ENCODE measurements at regions not wholly inside any gene's neighbourhood (a gene's known extent, or its start where the extent isn't known, plus 50 kb on each side); places are given as distances from the start of the nearest gene placed in this dataset.
A peak's percentile ranks its signal among the peaks of the same experiment; 100 is the strongest.
"Not testable (repeated sequence)": the region's sequence is repeated elsewhere in the genome, so short reads cannot be mapped to it uniquely, and the experiment has no call there.

- H3K4me1 ChIP-seq (ENCODE audit: control insufficient read depth in 5 of 5, insufficient read depth in 5 of 5, low read length in 5 of 5) = peaks cover 0 to 16% (median 0%) of the 10 kb centered on the region in 5 donors
- H3K9ac ChIP-seq (ENCODE audit: low read length in 5 of 5) = no peak overlapping the region
- H3K27me3 ChIP-seq (ENCODE audit: control insufficient read depth in 5 of 5, insufficient read depth in 4 of 5, low read length in 5 of 5) = no peaks in the 10 kb centered on the region
- no peak overlapping the region for H3K27ac ChIP-seq (ENCODE audit: low read depth, low read length)
- H3K4me3 ChIP-seq (ENCODE audit: low read depth in 1 of 5, low read length in 5 of 5) = no peak overlapping the region
- no peaks in the 10 kb centered on the region for H3K36me3 ChIP-seq (ENCODE audit: control insufficient read depth in 5 of 5, insufficient read depth in 5 of 5, low read length in 5 of 5)
- H3K9me3 ChIP-seq (ENCODE audit: control insufficient read depth in 5 of 5, low read length in 5 of 5) = no peaks in the 10 kb centered on the region
Observed at GRCh38 chr9:73095425-73095824, 56.2 kb upstream of the ANXA1 start.

GRCh38 chr9:73093740-73094379, 57.8 kb upstream of the ANXA1 start:
- H3K36me3 ChIP-seq (ENCODE audit: control insufficient read depth in 5 of 5, insufficient read depth in 5 of 5, low read length in 5 of 5) = no peaks in the 10 kb centered on the region
- peak overlapping the region in 4 of 5 donors; percentile 8 to 62 (median 34) for H3K9ac ChIP-seq (ENCODE audit: low read length in 5 of 5)
- peaks cover 0 to 16% (median 0%) of the 10 kb centered on the region in 5 donors for H3K4me1 ChIP-seq (ENCODE audit: control insufficient read depth in 5 of 5, insufficient read depth in 5 of 5, low read length in 5 of 5)
- peak overlapping the region; percentile 26 for H3K27ac ChIP-seq (ENCODE audit: low read depth, low read length)
- H3K4me3 ChIP-seq (ENCODE audit: low read depth in 1 of 5, low read length in 5 of 5) = peak overlapping the region; percentile 36 to 59 (median 46)
- H3K9me3 ChIP-seq (ENCODE audit: control insufficient read depth in 5 of 5, low read length in 5 of 5) = no peaks in the 10 kb centered on the region
- H3K27me3 ChIP-seq (ENCODE audit: control insufficient read depth in 5 of 5, insufficient read depth in 4 of 5, low read length in 5 of 5) = no peaks in the 10 kb centered on the region

GRCh38 chr9:73093016-73093739, 58.5 kb upstream of the ANXA1 start:
- no peaks in the 10 kb centered on the region for H3K9me3 ChIP-seq (ENCODE audit: control insufficient read depth in 5 of 5, low read length in 5 of 5)
- H3K9ac ChIP-seq (ENCODE audit: low read length in 5 of 5) = no peak overlapping the region
- H3K27me3 ChIP-seq (ENCODE audit: control insufficient read depth in 5 of 5, insufficient read depth in 4 of 5, low read length in 5 of 5) = no peaks in the 10 kb centered on the region
- H3K4me3 ChIP-seq (ENCODE audit: low read depth in 1 of 5, low read length in 5 of 5) = peak overlapping the region in 1 of 5 donors; percentile 59
- H3K4me1 ChIP-seq (ENCODE audit: control insufficient read depth in 5 of 5, insufficient read depth in 5 of 5, low read length in 5 of 5) = peaks cover 0 to 16% (median 0%) of the 10 kb centered on the region in 5 donors
- H3K36me3 ChIP-seq (ENCODE audit: control insufficient read depth in 5 of 5, insufficient read depth in 5 of 5, low read length in 5 of 5) = no peaks in the 10 kb centered on the region
- H3K27ac ChIP-seq (ENCODE audit: low read depth, low read length) = peak overlapping the region; percentile 26

GRCh38 chr9:73091909-73092308, 59.8 kb upstream of the ANXA1 start:
- Histone ChIP-seq H3K4me3 (ENCODE audit: low read depth in 1 of 5, low read length in 5 of 5) (no peak overlapping the region), H3K27me3 (ENCODE audit: control insufficient read depth in 5 of 5, insufficient read depth in 4 of 5, low read length in 5 of 5) (no peaks in the 10 kb centered on the region), H3K36me3 (ENCODE audit: control insufficient read depth in 5 of 5, insufficient read depth in 5 of 5, low read length in 5 of 5) (no peaks in the 10 kb centered on the region), H3K27ac (ENCODE audit: low read depth, low read length) (no peak overlapping the region), H3K4me1 (ENCODE audit: control insufficient read depth in 5 of 5, insufficient read depth in 5 of 5, low read length in 5 of 5) (peaks cover 0 to 16% (median 0%) of the 10 kb centered on the region in 5 donors), H3K9me3 (ENCODE audit: control insufficient read depth in 5 of 5, low read length in 5 of 5) (no peaks in the 10 kb centered on the region), H3K9ac (ENCODE audit: low read length in 5 of 5) (no peak overlapping the region)

DNA sequence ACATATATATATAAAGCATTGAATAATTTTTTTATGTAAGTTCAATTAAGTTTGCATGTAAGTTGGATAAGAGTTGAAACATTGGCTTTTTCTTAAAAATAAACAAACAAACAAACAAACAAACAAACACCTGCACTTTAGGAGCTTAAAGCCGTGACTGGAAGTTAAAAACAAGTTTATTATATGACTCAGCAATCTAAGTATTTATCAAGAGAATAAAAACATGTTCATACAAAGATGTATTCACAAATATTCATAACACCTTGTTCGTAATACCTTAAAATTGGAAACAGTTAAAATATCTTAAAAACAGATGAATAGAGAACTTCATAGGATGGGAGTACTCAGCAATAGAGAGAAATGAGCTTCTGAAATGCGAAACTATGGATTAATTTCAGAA, 61.5 kb upstream of the ANXA1 start:
- Histone ChIP-seq H3K27ac (ENCODE audit: low read depth, low read length) (no peak overlapping the region), H3K4me3 (ENCODE audit: low read depth in 1 of 5, low read length in 5 of 5) (no peak overlapping the region), H3K9me3 (ENCODE audit: control insufficient read depth in 5 of 5, low read length in 5 of 5) (no peaks in the 10 kb centered on the region), H3K36me3 (ENCODE audit: control insufficient read depth in 5 of 5, insufficient read depth in 5 of 5, low read length in 5 of 5) (no peaks in the 10 kb centered on the region), H3K4me1 (ENCODE audit: control insufficient read depth in 5 of 5, insufficient read depth in 5 of 5, low read length in 5 of 5) (peaks cover 0 to 16% (median 0%) of the 10 kb centered on the region in 5 donors), H3K27me3 (ENCODE audit: control insufficient read depth in 5 of 5, insufficient read depth in 4 of 5, low read length in 5 of 5) (no peaks in the 10 kb centered on the region), H3K9ac (ENCODE audit: low read length in 5 of 5) (no peak overlapping the region)

- Histone ChIP-seq H3K27ac (ENCODE audit: low read depth, low read length) (no peak overlapping the region), H3K4me1 (ENCODE audit: control insufficient read depth in 5 of 5, insufficient read depth in 5 of 5, low read length in 5 of 5) (peaks cover 0 to 16% (median 0%) of the 10 kb centered on the region in 5 donors), H3K9ac (ENCODE audit: low read length in 5 of 5) (no peak overlapping the region), H3K27me3 (ENCODE audit: control insufficient read depth in 5 of 5, insufficient read depth in 4 of 5, low read length in 5 of 5) (no peaks in the 10 kb centered on the region), H3K4me3 (ENCODE audit: low read depth in 1 of 5, low read length in 5 of 5) (no peak overlapping the region), H3K9me3 (ENCODE audit: control insufficient read depth in 5 of 5, low read length in 5 of 5) (no peaks in the 10 kb centered on the region), H3K36me3 (ENCODE audit: control insufficient read depth in 5 of 5, insufficient read depth in 5 of 5, low read length in 5 of 5) (no peaks in the 10 kb centered on the region)
Observed at GRCh38 chr9:73089304-73089985, 62.2 kb upstream of the ANXA1 start.

- H3K27ac ChIP-seq (ENCODE audit: low read depth, low read length); H3K9ac ChIP-seq (ENCODE audit: low read length in 5 of 5); H3K4me3 ChIP-seq (ENCODE audit: low read depth in 1 of 5, low read length in 5 of 5); H3K36me3 ChIP-seq (ENCODE audit: control insufficient read depth in 5 of 5, insufficient read depth in 5 of 5, low read length in 5 of 5); H3K9me3 ChIP-seq (ENCODE audit: control insufficient read depth in 5 of 5, low read length in 5 of 5); H3K4me1 ChIP-seq (ENCODE audit: control insufficient read depth in 5 of 5, insufficient read depth in 5 of 5, low read length in 5 of 5); H3K27me3 ChIP-seq (ENCODE audit: control insufficient read depth in 5 of 5, insufficient read depth in 4 of 5, low read length in 5 of 5): not testable (repeated sequence)
Observed at GRCh38 chr9:73087876-73088275, 63.8 kb upstream of the ANXA1 start.

- no peak overlapping the region for H3K27ac ChIP-seq (ENCODE audit: low read depth, low read length)
- no peaks in the 10 kb centered on the region for H3K9me3 ChIP-seq (ENCODE audit: control insufficient read depth in 5 of 5, low read length in 5 of 5)
- H3K36me3 ChIP-seq (ENCODE audit: control insufficient read depth in 5 of 5, insufficient read depth in 5 of 5, low read length in 5 of 5) = no peaks in the 10 kb centered on the region
- no peak overlapping the region for H3K9ac ChIP-seq (ENCODE audit: low read length in 5 of 5)
- H3K4me1 ChIP-seq (ENCODE audit: control insufficient read depth in 5 of 5, insufficient read depth in 5 of 5, low read length in 5 of 5) = peaks cover 0 to 25% (median 11%) of the 10 kb centered on the region in 5 donors
- no peak overlapping the region for H3K4me3 ChIP-seq (ENCODE audit: low read depth in 1 of 5, low read length in 5 of 5)
- H3K27me3 ChIP-seq (ENCODE audit: control insufficient read depth in 5 of 5, insufficient read depth in 4 of 5, low read length in 5 of 5) = no peaks in the 10 kb centered on the region
Observed at GRCh38 chr9:73083519-73083918, 68.1 kb upstream of the ANXA1 start.

DNA sequence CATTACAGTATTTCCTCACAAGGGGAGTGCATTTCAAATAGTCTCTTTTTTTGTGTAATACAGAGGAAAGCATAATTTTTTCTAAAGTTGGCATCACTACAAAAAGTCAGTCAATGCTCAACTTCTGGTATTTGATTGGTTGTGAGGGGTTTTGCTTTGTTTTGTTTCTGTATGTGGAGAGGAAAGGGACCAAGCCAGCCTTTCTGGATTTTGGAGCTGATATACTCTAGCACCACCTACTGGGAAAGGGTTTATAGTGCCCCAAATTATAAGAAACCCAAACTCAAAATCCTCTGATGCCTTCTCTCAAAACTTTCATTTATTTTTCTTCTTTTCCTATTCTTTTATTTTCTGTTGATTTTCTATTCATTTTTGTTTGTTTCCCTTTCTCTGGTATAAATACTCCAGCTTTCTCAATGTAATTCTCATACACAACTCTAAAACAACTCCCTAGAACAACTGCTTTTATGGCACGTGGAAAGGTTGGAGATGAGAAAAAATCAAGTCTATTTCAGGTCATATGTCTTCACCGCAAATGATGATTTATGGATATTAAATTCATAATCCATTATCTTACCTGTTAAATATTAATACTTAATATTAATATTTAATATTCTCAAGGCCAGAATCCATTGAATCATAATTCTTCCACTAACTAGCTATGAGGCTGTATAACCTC, 69.5 kb upstream of the ANXA1 start:
- Histone ChIP-seq H3K36me3 (ENCODE audit: control insufficient read depth in 5 of 5, insufficient read depth in 5 of 5, low read length in 5 of 5) (no peaks in the 10 kb centered on the region), H3K27ac (ENCODE audit: low read depth, low read length) (no peak overlapping the region), H3K4me3 (ENCODE audit: low read depth in 1 of 5, low read length in 5 of 5) (no peak overlapping the region), H3K9me3 (ENCODE audit: control insufficient read depth in 5 of 5, low read length in 5 of 5) (no peaks in the 10 kb centered on the region), H3K27me3 (ENCODE audit: control insufficient read depth in 5 of 5, insufficient read depth in 4 of 5, low read length in 5 of 5) (no peaks in the 10 kb centered on the region), H3K9ac (ENCODE audit: low read length in 5 of 5) (no peak overlapping the region), H3K4me1 (ENCODE audit: control insufficient read depth in 5 of 5, insufficient read depth in 5 of 5, low read length in 5 of 5) (peaks cover 0 to 25% (median 11%) of the 10 kb centered on the region in 5 donors)
